Astrocyte (in vitro differentiated cells and primary cell): ENCODE measurements at regions not wholly inside any gene's neighbourhood (a gene's known extent, or its start where the extent isn't known, plus 50 kb on each side); places are given as distances from the start of the nearest gene placed in this dataset.

Experiments
- CTCF ChIP-seq: IDR thresholded peaks from 2 replicates; pipeline ENCODE4 v1.5.1; 2011; ENCODE audit warnings: low read depth, mild to moderate bottlenecking, inconsistent platforms, low read length, moderate library complexity; ENCODE audit not compliant: insufficient read depth
- EZH2 ChIP-seq: IDR thresholded peaks from 2 replicates; pipeline ENCODE4 v1.6.1; 2012; ENCODE audit warnings: mild to moderate bottlenecking, low read length, inconsistent platforms; ENCODE audit not compliant: insufficient read depth

- TF ChIP-seq CTCF (no peak), EZH2 (no peak)
These were observed 106.3 kb upstream of the SERTM1 start for GRCh38 chr13:36567485-36567884.
